ENCODE measurements at regions not wholly inside any gene's neighbourhood (a gene's known extent, or its start where the extent isn't known, plus 50 kb on each side); places are given as distances from the start of the nearest gene placed in this dataset.

- TF ChIP-seq, protein P1, sequence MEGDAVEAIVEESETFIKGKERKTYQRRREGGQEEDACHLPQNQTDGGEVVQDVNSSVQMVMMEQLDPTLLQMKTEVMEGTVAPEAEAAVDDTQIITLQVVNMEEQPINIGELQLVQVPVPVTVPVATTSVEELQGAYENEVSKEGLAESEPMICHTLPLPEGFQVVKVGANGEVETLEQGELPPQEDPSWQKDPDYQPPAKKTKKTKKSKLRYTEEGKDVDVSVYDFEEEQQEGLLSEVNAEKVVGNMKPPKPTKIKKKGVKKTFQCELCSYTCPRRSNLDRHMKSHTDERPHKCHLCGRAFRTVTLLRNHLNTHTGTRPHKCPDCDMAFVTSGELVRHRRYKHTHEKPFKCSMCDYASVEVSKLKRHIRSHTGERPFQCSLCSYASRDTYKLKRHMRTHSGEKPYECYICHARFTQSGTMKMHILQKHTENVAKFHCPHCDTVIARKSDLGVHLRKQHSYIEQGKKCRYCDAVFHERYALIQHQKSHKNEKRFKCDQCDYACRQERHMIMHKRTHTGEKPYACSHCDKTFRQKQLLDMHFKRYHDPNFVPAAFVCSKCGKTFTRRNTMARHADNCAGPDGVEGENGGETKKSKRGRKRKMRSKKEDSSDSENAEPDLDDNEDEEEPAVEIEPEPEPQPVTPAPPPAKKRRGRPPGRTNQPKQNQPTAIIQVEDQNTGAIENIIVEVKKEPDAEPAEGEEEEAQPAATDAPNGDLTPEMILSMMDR (IDR thresholded peaks at IDR 0.05; ENCODE audit: low read depth, low read length, poor library complexity, severe bottlenecking) = no peak
- TF ChIP-seq EZH2phosphoT487 (IDR thresholded peaks at IDR 0.05; ENCODE audit: borderline replicate concordance, low read length) = no peak
These were observed 120.9 kb upstream of the RND3 start for GRCh38 chr2:150608341-150608740.

All from DOHH2 (cell line).